Astrocyte of the spinal cord (primary cell): ENCODE measurements at regions not wholly inside any gene's neighbourhood (a gene's known extent, or its start where the extent isn't known, plus 50 kb on each side); places are given as distances from the start of the nearest gene placed in this dataset.

Source experiments
- DNase-seq: peaks from one replicate; pipeline ENCODE4 v3.0.0; 2011; ENCODE audit warnings: low read depth, low spot score
- H3K4me3 ChIP-seq: 2 replicates; pipeline ENCODE4 v1.5.1; 2011; ENCODE audit warnings: low read depth, mild to moderate bottlenecking, low read length, moderate library complexity
- CTCF ChIP-seq: IDR thresholded peaks from 2 replicates; pipeline ENCODE4 v1.5.1; 2012; ENCODE audit warnings: low read depth, mild to moderate bottlenecking, low read length, inconsistent platforms
- in situ Hi-C: cut with HindIII; loops from 2 replicates; pipeline ENCODE4 v1.10.0; 2017; ENCODE audit warnings: low sequenced_read_pairs

GRCh38 chr6:138614151-138614550 lies 114.9 kb upstream of the NHSL1 start:
- in situ Hi-C loops, result no loop called here
- H3K4me3 ChIP-seq, result no peak overlapping the region
- no peak for DNase-seq
- TF ChIP-seq CTCF, result no peak

GRCh38 chr6:138618168-138618567 lies 118.9 kb upstream of the NHSL1 start:
- in situ Hi-C loops, result no loop called here
- TF ChIP-seq CTCF, result no peak
- H3K4me3 ChIP-seq, result no peak overlapping the region

GRCh38 chr6:138620630-138621029 lies 121.3 kb upstream of the NHSL1 start:
- no peak for TF ChIP-seq CTCF
- no peak for DNase-seq
- in situ Hi-C loops, result no loop called here
- H3K4me3 ChIP-seq, result no peak overlapping the region

More at GRCh38 chr6:138618168-138618567, 118.9 kb upstream of the NHSL1 start:
- no peak for DNase-seq

- no peak for TF ChIP-seq CTCF
- no peak overlapping the region for H3K4me3 ChIP-seq
- DNase-seq, result no peak
- in situ Hi-C loops, result no loop called here
Observed at GRCh38 chr6:138622967-138623366, 123.7 kb upstream of the NHSL1 start.

GRCh38 chr6:138631566-138631965 lies 132.3 kb upstream of the NHSL1 start:
- H3K4me3 ChIP-seq, result no peak overlapping the region
- in situ Hi-C loops, result no loop called here

GRCh38 chr6:138637822-138638221 lies 135.7 kb upstream of the CCDC28A start:
- no peak for DNase-seq
- in situ Hi-C loops, result no loop called here
- no peak for TF ChIP-seq CTCF
- no peak overlapping the region for H3K4me3 ChIP-seq

More at GRCh38 chr6:138631566-138631965, 132.3 kb upstream of the NHSL1 start:
- DNase-seq, result no peak
- no peak for TF ChIP-seq CTCF

GRCh38 chr6:138638604-138639003 lies 135.0 kb upstream of the CCDC28A start:
- no peak overlapping the region for H3K4me3 ChIP-seq
- in situ Hi-C loops, result no loop called here
- no peak for DNase-seq
- no peak for TF ChIP-seq CTCF
